Breast epithelium (tissue), 3 donors: ENCODE measurements at regions not wholly inside any gene's neighbourhood (a gene's known extent, or its start where the extent isn't known, plus 50 kb on each side); places are given as distances from the start of the nearest gene placed in this dataset.

Source experiments
- CTCF ChIP-seq, 3 donors: fragments of 450-650 bp; IDR thresholded peaks; one replicate each; pipeline ENCODE4 v1.5.1; 2016 to 2017; ENCODE audit warnings: antibody characterized with exemption in 3 of 3, mild to moderate bottlenecking in 3 of 3, moderate library complexity in 3 of 3
- POLR2A ChIP-seq: fragments of 450-650 bp; IDR thresholded peaks from one replicate; pipeline ENCODE4 v1.6.1; 2016; ENCODE audit warnings: antibody characterized with exemption, mild to moderate bottlenecking, moderate library complexity

- TF ChIP-seq CTCF (IDR thresholded peaks at IDR 0.05), result no peak
- TF ChIP-seq POLR2A, result no peak
Measured at GRCh38 chr3:162718697-162719096, 1222.1 kb downstream of the OTOL1 start.
